HCT116 (cell line): ENCODE measurements at regions not wholly inside any gene's neighbourhood (a gene's known extent, or its start where the extent isn't known, plus 50 kb on each side); places are given as distances from the start of the nearest gene placed in this dataset.

Source experiments
- CTCF ChIP-seq, 3 experiments: fragments of 200-600 bp in 1 of 3; sonication (generic) in 1 of 3; IDR thresholded peaks in 2 of 3; conservative IDR thresholded peaks in 1 of 3; 2 replicates each; pipeline ENCODE4 v1.5.1; 2012 to 2017; ENCODE audit warnings: low read depth in 2 of 3, low read length in 2 of 3, antibody characterized with exemption in 1 of 3, borderline replicate concordance in 1 of 3, control low read depth in 1 of 3, mild to moderate bottlenecking in 1 of 3, mixed read lengths in 1 of 3, mixed run types in 1 of 3, moderate library complexity in 1 of 3; ENCODE audit not compliant: insufficient read depth in 1 of 3
- EGR1 ChIP-seq: IDR thresholded peaks from 2 replicates; pipeline ENCODE4 v1.6.1; 2012; ENCODE audit warnings: low read depth
- ELF1 ChIP-seq: IDR thresholded peaks from 2 replicates; pipeline ENCODE4 v1.6.1; 2012; ENCODE audit warnings: low read depth, borderline replicate concordance
- EZH2 ChIP-seq: fragments of 200-600 bp; sonication (generic); IDR thresholded peaks from 2 replicates; pipeline ENCODE4 v1.6.1; 2017; ENCODE audit warnings: antibody characterized with exemption, mixed run types
- JUND ChIP-seq: IDR thresholded peaks from 2 replicates; pipeline ENCODE4 v1.6.1; 2012
- POLR2A ChIP-seq: IDR thresholded peaks from 2 replicates; pipeline ENCODE4 v1.7.0; 2011; ENCODE audit warnings: borderline replicate concordance; ENCODE audit not compliant: insufficient read depth, insufficient read length; ENCODE audit errors: extremely low read depth
- POLR2AphosphoS5 ChIP-seq: IDR thresholded peaks from 2 replicates; pipeline ENCODE4 v1.6.1; 2011; ENCODE audit warnings: mild to moderate bottlenecking, low read depth, low read length, moderate library complexity
- SIN3A ChIP-seq: IDR thresholded peaks from 2 replicates; pipeline ENCODE4 v1.6.1; 2012; ENCODE audit warnings: low read depth
- SP1 ChIP-seq: IDR thresholded peaks from 2 replicates; pipeline ENCODE4 v1.6.1; 2012; ENCODE audit warnings: low read depth
- SRF ChIP-seq: IDR thresholded peaks from 2 replicates; pipeline ENCODE4 v1.6.1; 2012; ENCODE audit warnings: low read depth
- TCF7L2 ChIP-seq: IDR thresholded peaks from 2 replicates; pipeline ENCODE4 v1.7.0; 2011; ENCODE audit warnings: borderline replicate concordance, inconsistent platforms; ENCODE audit not compliant: insufficient read depth, insufficient read length; ENCODE audit errors: extremely low read depth
- ZFX ChIP-seq: fragments of 450-650 bp; IDR thresholded peaks from 2 replicates; pipeline ENCODE4 v1.6.1; 2017
- ZNF274 ChIP-seq: fragments of 200-500 bp; sonication (Bioruptor generic); IDR thresholded peaks from 2 replicates; pipeline ENCODE4 v1.6.1; 2014; ENCODE audit warnings: mild to moderate bottlenecking, low read depth, low read length, inconsistent platforms
- TF ChIP-seq, protein P1 (sequence below): IDR thresholded peaks from 2 replicates; pipeline ENCODE4 v1.6.1; 2011; ENCODE audit warnings: mild to moderate bottlenecking, low read length, moderate library complexity; ENCODE audit not compliant: insufficient replicate concordance; ENCODE audit errors: extremely low read depth

GRCh38 chr6:166075925-166076324 lies 91.7 kb downstream of the TBXT start:
- TF ChIP-seq CTCF (IDR thresholded peaks at IDR 0.05 in 2 of 3, conservative IDR thresholded peaks at IDR 0.05 in 1 of 3; ENCODE audit: borderline replicate concordance in 1 of 3, insufficient read depth in 1 of 3, low read depth in 2 of 3, low read length in 2 of 3) (no peak), POLR2AphosphoS5 (no peak), POLR2A (no peak), SRF (no peak), ZNF274 (no peak), JUND (no peak), EGR1 (no peak), ZFX (no peak), SP1 (no peak), TCF7L2 (no peak), EZH2 (no peak), ELF1 (no peak), SIN3A (no peak)
- TF ChIP-seq, protein P1, sequence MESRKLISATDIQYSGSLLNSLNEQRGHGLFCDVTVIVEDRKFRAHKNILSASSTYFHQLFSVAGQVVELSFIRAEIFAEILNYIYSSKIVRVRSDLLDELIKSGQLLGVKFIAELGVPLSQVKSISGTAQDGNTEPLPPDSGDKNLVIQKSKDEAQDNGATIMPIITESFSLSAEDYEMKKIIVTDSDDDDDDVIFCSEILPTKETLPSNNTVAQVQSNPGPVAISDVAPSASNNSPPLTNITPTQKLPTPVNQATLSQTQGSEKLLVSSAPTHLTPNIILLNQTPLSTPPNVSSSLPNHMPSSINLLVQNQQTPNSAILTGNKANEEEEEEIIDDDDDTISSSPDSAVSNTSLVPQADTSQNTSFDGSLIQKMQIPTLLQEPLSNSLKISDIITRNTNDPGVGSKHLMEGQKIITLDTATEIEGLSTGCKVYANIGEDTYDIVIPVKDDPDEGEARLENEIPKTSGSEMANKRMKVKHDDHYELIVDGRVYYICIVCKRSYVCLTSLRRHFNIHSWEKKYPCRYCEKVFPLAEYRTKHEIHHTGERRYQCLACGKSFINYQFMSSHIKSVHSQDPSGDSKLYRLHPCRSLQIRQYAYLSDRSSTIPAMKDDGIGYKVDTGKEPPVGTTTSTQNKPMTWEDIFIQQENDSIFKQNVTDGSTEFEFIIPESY = no peak
